Sigmoid colon (tissue), 6 donors: ENCODE measurements at regions not wholly inside any gene's neighbourhood (a gene's known extent, or its start where the extent isn't known, plus 50 kb on each side); places are given as distances from the start of the nearest gene placed in this dataset.
"Not testable (repeated sequence)": the region's sequence is repeated elsewhere in the genome, so short reads cannot be mapped to it uniquely, and the experiment has no call there.

Source experiments
- DNase-seq: peaks from one replicate; pipeline ENCODE4 v3.0.0-alpha.2; 2019
- H3K27ac ChIP-seq, 4 donors: fragments of 200-600 bp; sonication (generic); one replicate each; pipeline ENCODE4 v1.5.1; 2016 to 2019; ENCODE audit warnings: mild to moderate bottlenecking in 1 of 4
- H3K27me3 ChIP-seq, 3 donors: fragments of 200-600 bp; sonication (generic); one replicate each; pipeline ENCODE4 v1.5.1; 2019; ENCODE audit warnings: mild to moderate bottlenecking in 1 of 3
- H3K36me3 ChIP-seq, 4 donors: fragments of 200-600 bp; sonication (generic); one replicate each; pipeline ENCODE4 v1.5.1; 2016 to 2019
- H3K4me1 ChIP-seq, 4 donors: fragments of 200-600 bp; sonication (generic); one replicate each; pipeline ENCODE4 v1.5.1; 2017 to 2019
- H3K4me3 ChIP-seq, 4 donors: fragments of 200-600 bp; sonication (generic); one replicate each; pipeline ENCODE4 v1.5.1; 2017 to 2019; ENCODE audit warnings: mild to moderate bottlenecking in 2 of 4, moderate library complexity in 1 of 4
- H3K9me3 ChIP-seq, 4 donors: fragments of 200-600 bp in 3 of 4; sonication (generic) in 3 of 4; one replicate each; pipeline versions ENCODE4 v1.5.1 to v1.6.1; 2013 to 2019
- CTCF ChIP-seq, 4 experiments: fragments of 450-650 bp in 3 of 4; fragments of 200-600 bp in 1 of 4; IDR thresholded peaks; one replicate each; pipeline ENCODE4 v1.5.1; 2016 to 2019; ENCODE audit warnings: antibody characterized with exemption in 4 of 4, mild to moderate bottlenecking in 3 of 4, moderate library complexity in 2 of 4
- EP300 ChIP-seq, 4 donors: sonication (generic); formaldehyde crosslinking; IDR thresholded peaks; one replicate each; pipeline ENCODE4 v1.6.1; 2017; ENCODE audit warnings: antibody characterized with exemption in 4 of 4
- POLR2A ChIP-seq, 2 donors: fragments of 450-650 bp; IDR thresholded peaks; one replicate each; pipeline ENCODE4 v1.6.1; 2016; ENCODE audit warnings: antibody characterized with exemption in 2 of 2, mild to moderate bottlenecking in 2 of 2, moderate library complexity in 2 of 2
- POLR2AphosphoS5 ChIP-seq, 4 donors: sonication (generic); formaldehyde crosslinking; IDR thresholded peaks; one replicate each; pipeline ENCODE4 v1.6.1; 2017; ENCODE audit warnings: antibody characterized with exemption in 4 of 4
- WGBS, 2 donors: extraction: QIAGEN DNeasy Blood & Tissue Kit; methylation state at CpG; one replicate each; pipeline ENCODE4 v1.1.7; 2013; 5-methylcytosine and 5-hydroxymethylcytosine counted together
- intact Hi-C: fragments of 100-400 bp; cut with DNase I; formaldehyde crosslinking; loops from one replicate; pipeline ENCODE4 v1.15.1; 2023
- donor health status: healthy with polysubstance abuse.
- donor health status: healthy.

- Histone ChIP-seq H3K9me3 (no peaks in the 10 kb centered on the region), H3K4me3 (no peak overlapping the region), H3K36me3 (no peaks in the 10 kb centered on the region), H3K4me1 (peaks cover 0 to 10% (median 7%) of the 10 kb centered on the region in 4 donors), H3K27ac (no peak overlapping the region), H3K27me3 (no peaks in the 10 kb centered on the region)
- 87 to 91% methylated on average over 4 of the region's 4 CpGs for WGBS, 2 donors
- intact Hi-C loops, result no loop called here
- no peak for DNase-seq
- TF ChIP-seq POLR2AphosphoS5 (IDR thresholded peaks at IDR 0.05), result no peak
- no peak for TF ChIP-seq EP300 (IDR thresholded peaks at IDR 0.05)
- TF ChIP-seq CTCF (IDR thresholded peaks at IDR 0.05), result no peak
- no peak for TF ChIP-seq POLR2A (IDR thresholded peaks at IDR 0.05)
Observed at GRCh38 chr12:69047990-69048389, 115.0 kb upstream of the CPM start.

DNA sequence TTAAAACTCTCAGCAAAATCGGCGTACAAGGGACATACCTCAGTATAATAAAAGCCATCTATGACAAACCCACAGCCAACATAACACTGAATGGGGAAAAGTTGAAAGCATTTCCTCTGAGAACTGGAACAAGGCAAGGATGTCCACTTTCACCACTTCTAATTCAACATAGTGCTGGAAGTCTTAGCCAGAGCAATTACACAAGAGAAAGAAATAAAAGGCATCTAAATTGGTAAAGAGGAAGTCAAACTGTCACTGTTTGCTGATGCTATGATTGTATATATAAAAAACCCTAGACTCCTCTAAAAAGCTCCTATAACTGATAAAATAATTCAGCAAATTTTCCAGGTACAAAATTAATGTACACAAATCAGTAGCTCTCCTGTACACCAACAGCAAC lies 116.9 kb upstream of the CPM start:
- intact Hi-C loops, H3K27me3 ChIP-seq, H3K9me3 ChIP-seq, H3K27ac ChIP-seq, DNase-seq, H3K36me3 ChIP-seq, H3K4me3 ChIP-seq: not testable (repeated sequence)
- WGBS, 2 donors, result 94 to 95% methylated on average over 2 of the region's 2 CpGs
- peaks cover 0 to 17% (median 13%) of the 10 kb centered on the region in 4 donors for H3K4me1 ChIP-seq

GRCh38 chr12:69052613-69053408 lies 119.8 kb upstream of the CPM start:
- Histone ChIP-seq H3K4me3 (no peak overlapping the region), H3K27me3 (no peaks in the 10 kb centered on the region), H3K9me3 (no peaks in the 10 kb centered on the region), H3K36me3 (no peaks in the 10 kb centered on the region), H3K27ac (peak overlapping the region in 2 of 4 donors; percentile 22 to 25), H3K4me1 (peaks cover 0 to 25% (median 13%) of the 10 kb centered on the region in 4 donors)
- intact Hi-C loops, result no loop called here
- WGBS, 2 donors, result 63 to 77% methylated on average over 8 of the region's 8 CpGs
- peak in 1 of 4 donors; percentile 10 for TF ChIP-seq POLR2AphosphoS5 (IDR thresholded peaks at IDR 0.05)
- no peak for TF ChIP-seq CTCF (IDR thresholded peaks at IDR 0.05)
- DNase-seq, result no peak

- Histone ChIP-seq H3K27ac (no peak overlapping the region), H3K36me3 (no peaks in the 10 kb centered on the region), H3K9me3 (no peaks in the 10 kb centered on the region), H3K27me3 (no peaks in the 10 kb centered on the region), H3K4me3 (no peak overlapping the region), H3K4me1 (peaks cover 0 to 25% (median 13%) of the 10 kb centered on the region in 4 donors)
- no peak for DNase-seq
- TF ChIP-seq EP300 (IDR thresholded peaks at IDR 0.05), result no peak
- no peak for TF ChIP-seq POLR2AphosphoS5 (IDR thresholded peaks at IDR 0.05)
- no peak for TF ChIP-seq CTCF (IDR thresholded peaks at IDR 0.05)
- no peak for TF ChIP-seq POLR2A (IDR thresholded peaks at IDR 0.05)
- 83 to 91% methylated on average over 7 of the region's 7 CpGs for WGBS, 2 donors
- intact Hi-C loops, result no loop called here
Observed at GRCh38 chr12:69054343-69055056, 121.5 kb upstream of the CPM start.

DNA sequence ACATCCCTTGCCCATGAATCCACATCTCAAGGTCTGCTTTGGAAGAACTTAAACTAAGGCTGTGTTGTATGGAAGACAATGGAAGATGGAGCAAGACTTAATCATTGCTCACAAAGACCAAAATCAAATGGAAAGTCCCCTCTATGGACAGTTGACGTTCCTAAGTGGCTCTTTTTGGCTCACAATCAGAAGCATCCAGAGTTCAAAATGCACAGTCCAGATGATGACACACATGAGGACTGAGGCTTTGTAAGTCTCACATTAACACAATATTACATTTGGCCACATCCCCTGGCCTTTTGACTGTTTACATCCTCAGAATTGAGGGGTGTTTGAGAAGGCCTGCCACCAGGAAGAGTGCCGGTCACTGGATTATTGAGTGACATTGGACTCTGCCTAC lies 122.3 kb upstream of the CPM start:
- Histone ChIP-seq H3K27ac (no peak overlapping the region), H3K9me3 (no peaks in the 10 kb centered on the region), H3K36me3 (no peaks in the 10 kb centered on the region), H3K4me1 (peaks cover 0 to 25% (median 13%) of the 10 kb centered on the region in 4 donors), H3K27me3 (no peaks in the 10 kb centered on the region), H3K4me3 (no peak overlapping the region)
- 87 to 88% methylated on average over 2 of the region's 2 CpGs for WGBS, 2 donors
- intact Hi-C loops, result no loop called here
- TF ChIP-seq POLR2AphosphoS5 (IDR thresholded peaks at IDR 0.05) (no peak), EP300 (IDR thresholded peaks at IDR 0.05) (no peak), CTCF (IDR thresholded peaks at IDR 0.05) (no peak), POLR2A (IDR thresholded peaks at IDR 0.05) (no peak)
- DNase-seq, result no peak
